A549 (cell line): ENCODE measurements at regions not wholly inside any gene's neighbourhood (a gene's known extent, or its start where the extent isn't known, plus 50 kb on each side); places are given as distances from the start of the nearest gene placed in this dataset.

ENCODE experiments used
- ATAC-seq, 2 experiments: fragments of 200-7000 bp in 1 of 2; fragments of >200 bp in 1 of 2; cut with Nextera tagmentation in 1 of 2; cut with Tn5 transposase in 1 of 2; 3 replicates each; pipeline versions ENCODE4 v1.8.0 to v1.9.1; 2018 to 2020; ENCODE audit warnings: mild to moderate bottlenecking in 1 of 2, moderate library complexity in 1 of 2
- CTCF ChIA-PET: fragments of 300-600 bp; sonication (Branson Sonifier 250); formaldehyde crosslinking; extraction: SDS; loops from one replicate; lab custom pipeline; 2021; ENCODE audit warnings: antibody characterized with exemption, inconsistent platforms; lab: Yijun Ruan, JAX
- POLR2A ChIA-PET: fragments of 350-600 bp; formaldehyde crosslinking; extraction: SDS; loops from one replicate; lab custom pipeline; 2021; ENCODE audit warnings: antibody characterized with exemption, inconsistent platforms; lab: Yijun Ruan, JAX
- DNase-seq, 2 experiments: peaks; one replicate each; pipeline versions ENCODE4 v3.0.0 to v3.0.0-alpha.2; 2011 to 2016; ENCODE audit warnings: low read depth in 1 of 2, low spot score in 1 of 2
- FAIRE-seq: peaks from 2 replicates; lab custom pipeline; 2011; peaks lifted over from hg19 to GRCh38; lab: Jason Lieb, UNC
- H3K27ac ChIP-seq, 2 experiments: fragments of >200 bp; sonication (Bioruptor Twin); formaldehyde crosslinking; 3 replicates each; pipeline ENCODE4 v1.5.1; 2016 to 2017
- H3K4me1 ChIP-seq: fragments of >200 bp; sonication (Bioruptor Twin); formaldehyde crosslinking; 3 replicates; pipeline ENCODE4 v1.6.1; 2016
- H3K4me2 ChIP-seq: fragments of >200 bp; sonication (Bioruptor Twin); formaldehyde crosslinking; 3 replicates; pipeline ENCODE4 v1.6.1; 2016
- H3K4me3 ChIP-seq: fragments of >200 bp; sonication (Bioruptor Twin); formaldehyde crosslinking; 3 replicates; pipeline ENCODE4 v1.5.1; 2016
- H3K9me3 ChIP-seq: fragments of >200 bp; sonication (Bioruptor Twin); formaldehyde crosslinking; 3 replicates; pipeline ENCODE4 v1.6.1; 2016
- CBX8 ChIP-seq: fragments of 200-600 bp; sonication (generic); IDR thresholded peaks from 2 replicates; pipeline ENCODE4 v1.6.1; 2016
- EP300 ChIP-seq, 2 experiments: fragments of >200 bp; sonication (Bioruptor Twin); formaldehyde crosslinking; IDR thresholded peaks; 2 replicates in 1 of 2; 3 replicates in 1 of 2; pipeline ENCODE4 v1.6.1; 2016 to 2017
- FOXS1 ChIP-seq: fragments of 250-450 bp; sonication (Bioruptor Pico); IDR thresholded peaks from 2 replicates; pipeline ENCODE4 v1.5.0; 2020; ENCODE audit warnings: mild to moderate bottlenecking, moderate library complexity
- HEYL ChIP-seq: fragments of 250-450 bp; sonication (Bioruptor Pico); IDR thresholded peaks from 2 replicates; pipeline ENCODE4 v1.8.0; 2021; ENCODE audit warnings: mild to moderate bottlenecking, moderate library complexity
- HOXB5 ChIP-seq: fragments of 250-450 bp; sonication (Bioruptor Pico); IDR thresholded peaks from 2 replicates; pipeline ENCODE4 v1.5.0; 2020; ENCODE audit warnings: mild to moderate bottlenecking, moderate library complexity
- JUNB ChIP-seq: fragments of >200 bp; sonication (Bioruptor Twin); formaldehyde crosslinking; IDR thresholded peaks from 2 replicates; pipeline ENCODE4 v1.6.1; 2016
- KDM1A ChIP-seq: fragments of 200-600 bp; sonication (generic); IDR thresholded peaks from 2 replicates; pipeline ENCODE4 v1.6.1; 2016; ENCODE audit warnings: low read depth, mild to moderate bottlenecking
- KDM5A ChIP-seq: fragments of 200-600 bp; sonication (generic); IDR thresholded peaks from 2 replicates; pipeline ENCODE4 v1.6.1; 2016; ENCODE audit warnings: antibody characterized with exemption, mild to moderate bottlenecking
- MYC ChIP-seq: IDR thresholded peaks from 2 replicates; pipeline ENCODE4 v1.6.1; 2012; ENCODE audit warnings: mild to moderate bottlenecking, inconsistent platforms, low read length, improper control_type of control experiment, borderline replicate concordance
- NPAS2 ChIP-seq: fragments of 250-450 bp; sonication (Bioruptor Pico); IDR thresholded peaks from 2 replicates; pipeline ENCODE4 v1.8.0; 2022; ENCODE audit warnings: mild to moderate bottlenecking, moderate library complexity, borderline replicate concordance
- RFX5 ChIP-seq: fragments of 450-650 bp; IDR thresholded peaks from 2 replicates; pipeline ENCODE4 v1.7.1; 2014; ENCODE audit warnings: antibody characterized with exemption, mild to moderate bottlenecking, moderate library complexity
- SMC3 ChIP-seq: fragments of >200 bp; sonication (Bioruptor Twin); formaldehyde crosslinking; IDR thresholded peaks from 3 replicates; pipeline ENCODE4 v1.6.1; 2018; ENCODE audit warnings: inconsistent platforms
- SREBF2 ChIP-seq: fragments of 450-650 bp; IDR thresholded peaks from 2 replicates; pipeline ENCODE4 v1.6.1; 2014; ENCODE audit warnings: mild to moderate bottlenecking, moderate library complexity
- TP53 ChIP-seq: fragments of 250-450 bp; sonication (Bioruptor Pico); IDR thresholded peaks from 2 replicates; pipeline ENCODE4 v1.5.0; 2021; ENCODE audit warnings: mild to moderate bottlenecking, moderate library complexity
- ZNF302 ChIP-seq: fragments of 250-450 bp; sonication (Bioruptor Pico); IDR thresholded peaks from 2 replicates; pipeline ENCODE4 v1.9.0; 2021; ENCODE audit warnings: inconsistent platforms, mild to moderate bottlenecking, moderate library complexity
- WGBS: methylation state at CpG from one replicate; pipeline ENCODE4 v1.1.6; 2017; ENCODE audit errors: missing lambda C conversion rate; 5-methylcytosine and 5-hydroxymethylcytosine counted together
- TF ChIP-seq, protein P1 (sequence below): fragments of >200 bp; sonication (Bioruptor Twin); formaldehyde crosslinking; IDR thresholded peaks from 3 replicates; pipeline ENCODE4 v1.5.1; 2016
- TF ChIP-seq, protein P2 (sequence below): fragments of >200 bp; sonication (Bioruptor Twin); formaldehyde crosslinking; IDR thresholded peaks from 2 replicates; pipeline ENCODE4 v1.6.1; 2016
- TF ChIP-seq, protein P3 (sequence below): fragments of 450-650 bp; IDR thresholded peaks from 2 replicates; pipeline ENCODE4 v1.6.1; 2014; ENCODE audit warnings: antibody characterized with exemption
- TF ChIP-seq, protein P4 (sequence below): fragments of >200 bp; sonication (Bioruptor Twin); formaldehyde crosslinking; IDR thresholded peaks from 3 replicates; pipeline ENCODE4 v1.6.1; 2016
- TF ChIP-seq, protein P5 (sequence below): fragments of 250-450 bp; sonication (Bioruptor Pico); IDR thresholded peaks from 2 replicates; pipeline ENCODE4 v1.5.0; 2021; ENCODE audit warnings: mild to moderate bottlenecking, moderate library complexity, borderline replicate concordance
- TF ChIP-seq, protein P6 (sequence below): fragments of 150-350 bp; IDR thresholded peaks from 2 replicates; pipeline ENCODE4 v1.6.1; 2014; ENCODE audit warnings: low read depth, mild to moderate bottlenecking, low read length

DNA sequence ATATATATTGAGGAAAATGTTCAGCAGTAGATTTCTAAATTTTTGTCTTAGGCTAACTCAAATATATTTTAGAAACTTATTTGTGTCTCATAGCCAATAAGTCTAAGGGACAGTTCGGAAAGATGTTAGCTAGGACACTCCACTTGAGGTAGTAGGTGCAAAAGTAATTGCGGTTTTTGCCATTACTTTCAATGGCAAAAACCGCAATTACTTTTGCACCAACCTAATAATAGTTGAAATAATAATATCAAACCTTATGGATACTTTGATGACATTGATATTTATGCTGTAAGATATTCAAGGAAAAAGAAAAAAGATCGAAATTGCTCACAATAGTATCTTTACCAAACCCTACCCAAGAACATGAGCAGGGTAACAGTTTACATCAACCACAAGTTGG is 555.5 kb upstream of the ST8SIA4 start (continued):
- TF ChIP-seq, protein P1, sequence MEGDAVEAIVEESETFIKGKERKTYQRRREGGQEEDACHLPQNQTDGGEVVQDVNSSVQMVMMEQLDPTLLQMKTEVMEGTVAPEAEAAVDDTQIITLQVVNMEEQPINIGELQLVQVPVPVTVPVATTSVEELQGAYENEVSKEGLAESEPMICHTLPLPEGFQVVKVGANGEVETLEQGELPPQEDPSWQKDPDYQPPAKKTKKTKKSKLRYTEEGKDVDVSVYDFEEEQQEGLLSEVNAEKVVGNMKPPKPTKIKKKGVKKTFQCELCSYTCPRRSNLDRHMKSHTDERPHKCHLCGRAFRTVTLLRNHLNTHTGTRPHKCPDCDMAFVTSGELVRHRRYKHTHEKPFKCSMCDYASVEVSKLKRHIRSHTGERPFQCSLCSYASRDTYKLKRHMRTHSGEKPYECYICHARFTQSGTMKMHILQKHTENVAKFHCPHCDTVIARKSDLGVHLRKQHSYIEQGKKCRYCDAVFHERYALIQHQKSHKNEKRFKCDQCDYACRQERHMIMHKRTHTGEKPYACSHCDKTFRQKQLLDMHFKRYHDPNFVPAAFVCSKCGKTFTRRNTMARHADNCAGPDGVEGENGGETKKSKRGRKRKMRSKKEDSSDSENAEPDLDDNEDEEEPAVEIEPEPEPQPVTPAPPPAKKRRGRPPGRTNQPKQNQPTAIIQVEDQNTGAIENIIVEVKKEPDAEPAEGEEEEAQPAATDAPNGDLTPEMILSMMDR: no peak
- TF ChIP-seq FOXS1: no peak

DNA sequence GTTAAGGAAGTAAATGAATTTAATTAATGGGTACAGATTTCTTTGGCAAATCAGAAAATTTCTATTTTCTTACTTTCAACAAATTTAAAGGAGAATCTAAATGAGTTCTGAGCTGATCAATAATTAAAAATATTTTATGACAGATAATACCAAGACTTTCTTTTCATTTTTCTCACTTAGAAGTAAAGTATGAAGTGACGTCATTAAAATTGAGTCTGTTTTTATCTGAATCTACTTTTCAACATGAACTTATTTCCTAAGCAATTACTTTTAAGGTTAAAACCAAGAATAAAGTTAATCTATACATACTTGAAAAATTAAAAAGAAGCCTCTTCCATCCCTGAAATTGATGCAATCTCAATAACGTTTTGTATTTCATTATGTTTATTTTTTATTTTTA is 552.8 kb upstream of the ST8SIA4 start:
- H3K4me2 ChIP-seq: no peak overlapping the region
- ATAC-seq (no peak), DNase-seq (no peak), FAIRE-seq (no peak)
- WGBS: 42% methylated on average over 2 of the region's 2 CpGs
- ChIA-PET POLR2A (no interaction called here), CTCF (no interaction called here)
- no peaks in the 10 kb centered on the region for H3K9me3 ChIP-seq
- no peak overlapping the region for H3K4me3 ChIP-seq
- H3K4me1 ChIP-seq: no peaks in the 10 kb centered on the region
- no peak overlapping the region for H3K27ac ChIP-seq
- TF ChIP-seq EP300 (IDR thresholded peaks at IDR 0.05) (no peak), NPAS2 (CRISPR knock-in tag) (no peak), HOXB5 (no peak), SREBF2 (no peak), SMC3 (no peak), ZNF302 (CRISPR knock-in tag) (no peak), MYC (no peak), KDM5A (no peak), RFX5 (no peak), JUNB (no peak), HEYL (CRISPR knock-in tag) (no peak), CBX8 (no peak), KDM1A (no peak), TP53 (no peak)
- TF ChIP-seq, protein P2, sequence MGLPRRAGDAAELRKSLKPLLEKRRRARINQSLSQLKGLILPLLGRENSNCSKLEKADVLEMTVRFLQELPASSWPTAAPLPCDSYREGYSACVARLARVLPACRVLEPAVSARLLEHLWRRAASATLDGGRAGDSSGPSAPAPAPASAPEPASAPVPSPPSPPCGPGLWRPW: no peak
- TF ChIP-seq, protein P3, sequence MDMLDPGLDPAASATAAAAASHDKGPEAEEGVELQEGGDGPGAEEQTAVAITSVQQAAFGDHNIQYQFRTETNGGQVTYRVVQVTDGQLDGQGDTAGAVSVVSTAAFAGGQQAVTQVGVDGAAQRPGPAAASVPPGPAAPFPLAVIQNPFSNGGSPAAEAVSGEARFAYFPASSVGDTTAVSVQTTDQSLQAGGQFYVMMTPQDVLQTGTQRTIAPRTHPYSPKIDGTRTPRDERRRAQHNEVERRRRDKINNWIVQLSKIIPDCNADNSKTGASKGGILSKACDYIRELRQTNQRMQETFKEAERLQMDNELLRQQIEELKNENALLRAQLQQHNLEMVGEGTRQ: no peak
- TF ChIP-seq, protein P1: no peak
- TF ChIP-seq, protein P4, sequence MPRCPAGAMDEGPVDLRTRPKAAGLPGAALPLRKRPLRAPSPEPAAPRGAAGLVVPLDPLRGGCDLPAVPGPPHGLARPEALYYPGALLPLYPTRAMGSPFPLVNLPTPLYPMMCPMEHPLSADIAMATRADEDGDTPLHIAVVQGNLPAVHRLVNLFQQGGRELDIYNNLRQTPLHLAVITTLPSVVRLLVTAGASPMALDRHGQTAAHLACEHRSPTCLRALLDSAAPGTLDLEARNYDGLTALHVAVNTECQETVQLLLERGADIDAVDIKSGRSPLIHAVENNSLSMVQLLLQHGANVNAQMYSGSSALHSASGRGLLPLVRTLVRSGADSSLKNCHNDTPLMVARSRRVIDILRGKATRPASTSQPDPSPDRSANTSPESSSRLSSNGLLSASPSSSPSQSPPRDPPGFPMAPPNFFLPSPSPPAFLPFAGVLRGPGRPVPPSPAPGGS: no peak
- TF ChIP-seq, protein P5, sequence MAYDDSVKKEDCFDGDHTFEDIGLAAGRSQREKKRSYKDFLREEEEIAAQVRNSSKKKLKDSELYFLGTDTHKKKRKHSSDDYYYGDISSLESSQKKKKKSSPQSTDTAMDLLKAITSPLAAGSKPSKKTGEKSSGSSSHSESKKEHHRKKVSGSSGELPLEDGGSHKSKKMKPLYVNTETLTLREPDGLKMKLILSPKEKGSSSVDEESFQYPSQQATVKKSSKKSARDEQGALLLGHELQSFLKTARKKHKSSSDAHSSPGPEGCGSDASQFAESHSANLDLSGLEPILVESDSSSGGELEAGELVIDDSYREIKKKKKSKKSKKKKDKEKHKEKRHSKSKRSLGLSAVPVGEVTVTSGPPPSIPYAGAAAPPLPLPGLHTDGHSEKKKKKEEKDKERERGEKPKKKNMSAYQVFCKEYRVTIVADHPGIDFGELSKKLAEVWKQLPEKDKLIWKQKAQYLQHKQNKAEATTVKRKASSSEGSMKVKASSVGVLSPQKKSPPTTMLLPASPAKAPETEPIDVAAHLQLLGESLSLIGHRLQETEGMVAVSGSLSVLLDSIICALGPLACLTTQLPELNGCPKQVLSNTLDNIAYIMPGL (CRISPR knock-in tag): no peak
- TF ChIP-seq, protein P6, sequence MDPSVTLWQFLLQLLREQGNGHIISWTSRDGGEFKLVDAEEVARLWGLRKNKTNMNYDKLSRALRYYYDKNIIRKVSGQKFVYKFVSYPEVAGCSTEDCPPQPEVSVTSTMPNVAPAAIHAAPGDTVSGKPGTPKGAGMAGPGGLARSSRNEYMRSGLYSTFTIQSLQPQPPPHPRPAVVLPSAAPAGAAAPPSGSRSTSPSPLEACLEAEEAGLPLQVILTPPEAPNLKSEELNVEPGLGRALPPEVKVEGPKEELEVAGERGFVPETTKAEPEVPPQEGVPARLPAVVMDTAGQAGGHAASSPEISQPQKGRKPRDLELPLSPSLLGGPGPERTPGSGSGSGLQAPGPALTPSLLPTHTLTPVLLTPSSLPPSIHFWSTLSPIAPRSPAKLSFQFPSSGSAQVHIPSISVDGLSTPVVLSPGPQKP: no peak
